ENCODE measurements at regions not wholly inside any gene's neighbourhood (a gene's known extent, or its start where the extent isn't known, plus 50 kb on each side); places are given as distances from the start of the nearest gene placed in this dataset.

- DNase-seq (ENCODE audit: low spot score) = no peak
Measured at GRCh38 chr2:168378960-168379669, 77.0 kb upstream of the CERS6 start.

- DNase-seq (ENCODE audit: low spot score) = no peak
Measured at GRCh38 chr2:168380500-168380899, 75.6 kb upstream of the CERS6 start.

GRCh38 chr2:168392024-168392423, 64.0 kb upstream of the CERS6 start:
- no peak for DNase-seq (ENCODE audit: low spot score)

- DNase-seq (ENCODE audit: low spot score) = no peak
Measured at GRCh38 chr2:168392797-168393196, 63.3 kb upstream of the CERS6 start.

- DNase-seq (ENCODE audit: low spot score) = no peak
Measured at GRCh38 chr2:168394262-168394661, 61.8 kb upstream of the CERS6 start.

- no peak for DNase-seq (ENCODE audit: low spot score)
Measured at GRCh38 chr2:168396131-168396530, 59.9 kb upstream of the CERS6 start.

- DNase-seq (ENCODE audit: low spot score) = no peak
Measured at GRCh38 chr2:168397629-168398028, 58.4 kb upstream of the CERS6 start.

GRCh38 chr2:168401048-168401556, 55.0 kb upstream of the CERS6 start:
- no peak for DNase-seq (ENCODE audit: low spot score)

GRCh38 chr2:168401771-168402170, 54.3 kb upstream of the CERS6 start:
- DNase-seq (ENCODE audit: low spot score) = no peak

- no peak for DNase-seq (ENCODE audit: low spot score)
Measured at GRCh38 chr2:168402531-168402930, 53.5 kb upstream of the CERS6 start.

- no peak for DNase-seq (ENCODE audit: low spot score)
Measured at GRCh38 chr2:168403736-168404135, 52.3 kb upstream of the CERS6 start.

- no peak for DNase-seq (ENCODE audit: low spot score)
Measured at GRCh38 chr2:168404764-168405163, 51.3 kb upstream of the CERS6 start.

All from H4 (cell line).